ENCODE measurements at regions not wholly inside any gene's neighbourhood (a gene's known extent, or its start where the extent isn't known, plus 50 kb on each side); places are given as distances from the start of the nearest gene placed in this dataset.

DNA sequence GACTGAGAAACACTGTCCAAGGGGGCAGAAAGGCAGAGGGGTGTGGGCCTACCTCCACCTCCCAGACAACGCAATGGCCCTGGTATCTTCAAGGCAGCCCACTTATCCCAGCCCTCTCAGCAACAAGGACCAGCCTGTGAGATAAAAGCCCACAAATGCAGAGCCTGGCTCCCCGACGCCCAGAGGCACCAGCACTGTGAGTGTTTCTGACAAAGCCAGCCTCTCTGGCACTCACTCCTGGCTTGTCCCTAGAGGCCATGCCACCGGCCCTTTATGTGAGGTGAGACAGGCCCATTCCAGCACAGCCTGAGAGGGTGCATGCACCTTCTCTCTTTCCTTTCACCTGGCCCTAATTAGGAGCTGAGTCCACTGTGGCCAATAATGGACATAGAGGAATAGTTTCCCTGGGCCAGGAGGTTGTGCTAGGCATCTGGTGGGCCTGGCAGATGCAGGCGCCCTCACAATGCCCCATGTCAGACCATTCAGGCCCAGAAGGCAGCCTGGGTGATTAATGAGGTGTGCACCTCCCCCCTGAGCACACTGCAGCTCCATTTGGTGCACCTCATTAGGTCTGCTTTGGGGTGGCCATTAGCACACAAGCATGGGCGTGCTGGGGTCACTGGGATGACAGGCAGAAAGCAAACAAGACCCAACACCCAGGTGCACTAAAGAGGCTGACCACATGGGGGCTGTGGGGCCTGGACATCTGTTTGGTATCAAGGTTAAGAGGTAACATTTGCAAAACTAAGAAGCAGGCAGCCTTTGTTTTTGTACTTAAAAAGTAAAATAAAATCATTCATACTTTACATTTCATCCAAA lies 176.0 kb downstream of the MED10 start:
- Histone ChIP-seq H3K4me3 (no peak overlapping the region), H3K27ac (no peak overlapping the region), H3K9me3 (ENCODE audit: low read depth) (no peaks in the 10 kb centered on the region), H3K36me3 (no peaks in the 10 kb centered on the region), H3K27me3 (no peaks in the 10 kb centered on the region), H3K4me1 (ENCODE audit: low read depth) (no peaks in the 10 kb centered on the region)
- TF ChIP-seq CTCF (IDR thresholded peaks at IDR 0.05; ENCODE audit: low read depth, low read length), result no peak
- peak in 1 of 2 donors; percentile 3 for DNase-seq (ENCODE audit: low read depth in 1 of 2, low spot score in 1 of 2)

- Histone ChIP-seq H3K27me3 (no peaks in the 10 kb centered on the region), H3K9me3 (ENCODE audit: low read depth) (no peaks in the 10 kb centered on the region), H3K36me3 (no peaks in the 10 kb centered on the region), H3K4me1 (ENCODE audit: low read depth) (no peaks in the 10 kb centered on the region), H3K4me3 (no peak overlapping the region), H3K27ac (no peak overlapping the region)
- TF ChIP-seq CTCF (IDR thresholded peaks at IDR 0.05; ENCODE audit: low read depth, low read length), result no peak
- peak in 1 of 2 donors; percentile 1 for DNase-seq (ENCODE audit: low read depth in 1 of 2, low spot score in 1 of 2)
Measured at GRCh38 chr5:6201631-6202030, 176.7 kb downstream of the MED10 start.

DNA sequence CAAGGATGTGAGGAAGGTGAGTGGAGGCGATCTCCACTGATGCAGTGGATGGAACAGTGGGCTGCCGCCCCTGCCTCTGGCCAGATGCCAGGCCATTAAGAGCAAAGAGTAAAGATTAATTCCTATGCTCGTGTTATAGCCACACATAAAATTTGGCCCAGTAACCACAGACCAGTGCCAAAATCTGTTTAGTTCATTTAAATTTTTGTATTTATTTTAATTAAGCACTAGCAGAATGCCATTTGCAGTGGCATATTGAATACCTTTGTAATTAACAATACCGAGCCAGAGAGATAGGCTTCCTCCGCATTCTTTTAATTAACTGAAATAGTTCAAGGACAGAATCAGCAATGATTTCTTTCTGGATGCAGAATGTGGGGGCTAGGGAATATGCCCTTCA lies 179.8 kb downstream of the MED10 start:
- no peak overlapping the region for H3K4me3 ChIP-seq
- no peaks in the 10 kb centered on the region for H3K4me1 ChIP-seq (ENCODE audit: low read depth)
- no peak for DNase-seq (ENCODE audit: low read depth in 1 of 2, low spot score in 1 of 2)
- no peaks in the 10 kb centered on the region for H3K36me3 ChIP-seq
- H3K27me3 ChIP-seq, result no peaks in the 10 kb centered on the region
- H3K27ac ChIP-seq, result no peak overlapping the region
- no peak for TF ChIP-seq CTCF (IDR thresholded peaks at IDR 0.05; ENCODE audit: low read depth, low read length)
- no peaks in the 10 kb centered on the region for H3K9me3 ChIP-seq (ENCODE audit: low read depth)

DNA sequence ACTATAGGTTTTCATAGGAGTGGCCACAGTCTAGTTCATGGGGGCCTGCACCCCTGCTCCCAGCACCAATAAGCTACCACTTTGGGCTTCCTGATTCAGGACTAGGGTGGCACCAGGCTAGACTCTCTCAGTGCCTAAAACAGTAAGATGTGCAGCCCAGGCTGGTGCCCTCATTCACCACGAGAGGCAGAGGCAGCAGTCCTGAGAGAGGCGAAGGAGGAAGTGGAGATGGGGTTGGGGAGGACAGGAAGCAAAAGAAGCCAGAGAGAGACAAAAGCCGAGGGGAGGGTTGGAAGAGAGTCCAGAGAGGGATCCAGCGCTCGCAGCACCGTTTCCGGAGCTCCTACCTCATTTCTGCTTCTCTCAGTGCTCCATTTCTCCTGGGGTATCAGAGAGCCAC lies 180.9 kb downstream of the MED10 start:
- Histone ChIP-seq H3K36me3 (no peaks in the 10 kb centered on the region), H3K4me3 (no peak overlapping the region), H3K9me3 (ENCODE audit: low read depth) (no peaks in the 10 kb centered on the region), H3K4me1 (ENCODE audit: low read depth) (no peaks in the 10 kb centered on the region), H3K27me3 (no peaks in the 10 kb centered on the region), H3K27ac (no peak overlapping the region)
- TF ChIP-seq CTCF (IDR thresholded peaks at IDR 0.05; ENCODE audit: low read depth, low read length), result no peak
- no peak for DNase-seq (ENCODE audit: low read depth in 1 of 2, low spot score in 1 of 2)

DNA sequence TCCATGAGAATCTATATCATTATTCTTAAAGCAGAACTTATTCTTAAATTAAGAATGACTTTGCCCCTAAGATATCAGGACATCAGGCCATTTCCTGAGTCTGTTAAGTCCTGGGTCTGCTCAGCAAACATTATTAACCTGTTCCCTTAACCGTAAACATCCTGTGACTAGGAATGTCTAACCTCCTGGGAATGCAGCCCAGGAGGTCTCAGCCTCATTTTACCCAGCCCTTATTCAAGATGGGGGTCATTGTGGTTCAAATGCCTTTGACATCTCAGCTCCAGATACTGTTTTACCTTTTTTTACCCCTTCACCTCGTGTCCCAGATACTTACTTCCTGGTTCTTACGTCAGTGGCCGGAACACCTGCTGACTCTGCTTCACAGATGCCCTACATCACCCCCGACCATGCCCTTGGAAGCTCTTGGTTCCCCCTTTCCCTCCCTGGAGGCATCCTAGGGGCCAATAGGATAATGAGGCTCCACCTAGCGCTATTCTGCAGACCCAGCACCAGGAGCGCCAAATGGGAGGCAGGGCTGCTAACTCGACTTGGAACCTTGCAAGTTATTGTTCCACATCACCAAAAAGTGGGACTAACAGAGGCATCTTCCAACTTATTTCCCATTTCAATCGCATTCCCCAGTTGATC lies 182.5 kb downstream of the MED10 start:
- Histone ChIP-seq H3K36me3 (no peaks in the 10 kb centered on the region), H3K4me3 (no peak overlapping the region), H3K4me1 (ENCODE audit: low read depth) (no peaks in the 10 kb centered on the region), H3K27me3 (no peaks in the 10 kb centered on the region), H3K27ac (no peak overlapping the region), H3K9me3 (ENCODE audit: low read depth) (no peaks in the 10 kb centered on the region)
- DNase-seq (ENCODE audit: low read depth in 1 of 2, low spot score in 1 of 2), result no peak
- no peak for TF ChIP-seq CTCF (IDR thresholded peaks at IDR 0.05; ENCODE audit: low read depth, low read length)

All from cardiac muscle cell (in vitro differentiated cells and primary cell).